Mesenchymal stem cell (in vitro differentiated cells and primary cell): ENCODE measurements at regions not wholly inside any gene's neighbourhood (a gene's known extent, or its start where the extent isn't known, plus 50 kb on each side); places are given as distances from the start of the nearest gene placed in this dataset.

Source experiments
- DNase-seq: peaks from one replicate; pipeline ENCODE4 v3.0.0-alpha.2; 2013
- H2AFZ ChIP-seq: one replicate; pipeline ENCODE4 v1.6.1; 2013; ENCODE audit warnings: low read depth, mild to moderate bottlenecking, control low read depth, inconsistent platforms, low read length, moderate library complexity
- H2AK5ac ChIP-seq: 2 replicates; pipeline ENCODE4 v1.6.1; 2013; ENCODE audit warnings: low read length, moderate library complexity, mild to moderate bottlenecking, inconsistent platforms; ENCODE audit not compliant: severe bottlenecking
- H2BK120ac ChIP-seq: one replicate; pipeline ENCODE4 v1.6.1; 2013; ENCODE audit warnings: low read depth, mild to moderate bottlenecking, inconsistent platforms, low read length, moderate library complexity
- H2BK12ac ChIP-seq, 2 experiments: one replicate each; pipeline ENCODE4 v1.6.1; 2013; ENCODE audit warnings: inconsistent platforms in 2 of 2, low read length in 2 of 2, mild to moderate bottlenecking in 2 of 2, moderate library complexity in 2 of 2, control low read depth in 1 of 2
- H2BK15ac ChIP-seq: one replicate; pipeline ENCODE4 v1.6.1; 2013; ENCODE audit warnings: mild to moderate bottlenecking, low read depth, inconsistent platforms; ENCODE audit not compliant: poor library complexity, severe bottlenecking
- H2BK5ac ChIP-seq: 2 replicates; pipeline ENCODE4 v1.6.1; 2013; ENCODE audit warnings: low read depth, mild to moderate bottlenecking, low read length, control low read depth, inconsistent platforms; ENCODE audit not compliant: poor library complexity, severe bottlenecking
- H3K14ac ChIP-seq, 2 experiments: one replicate each; pipeline ENCODE4 v1.6.1; 2013; ENCODE audit warnings: inconsistent platforms in 2 of 2, low read length in 2 of 2, control low read depth in 1 of 2, mild to moderate bottlenecking in 1 of 2, moderate library complexity in 1 of 2
- H3K18ac ChIP-seq, 2 experiments: one replicate each; pipeline ENCODE4 v1.6.1; 2013; ENCODE audit warnings: inconsistent platforms in 2 of 2, low read length in 2 of 2, control low read depth in 1 of 2, low read depth in 1 of 2, mild to moderate bottlenecking in 1 of 2
- H3K23ac ChIP-seq, 2 experiments: one replicate each; pipeline ENCODE4 v1.6.1; 2013; ENCODE audit warnings: inconsistent platforms in 2 of 2, low read length in 2 of 2, mild to moderate bottlenecking in 2 of 2, moderate library complexity in 2 of 2, control low read depth in 1 of 2
- H3K27ac ChIP-seq: 2 replicates; pipeline ENCODE4 v1.5.1; 2013; ENCODE audit warnings: mild to moderate bottlenecking, moderate library complexity, low read length, control low read depth, inconsistent platforms; ENCODE audit not compliant: poor library complexity, severe bottlenecking
- H3K27me3 ChIP-seq, 2 experiments: 2 replicates each; pipeline versions ENCODE4 v1.6.1 to v1.7.0; 2013; ENCODE audit warnings: low read length in 2 of 2, mild to moderate bottlenecking in 2 of 2, moderate library complexity in 2 of 2, control low read depth in 1 of 2, inconsistent platforms in 1 of 2; ENCODE audit not compliant: control insufficient read depth in 1 of 2, insufficient read depth in 1 of 2
- H3K36me3 ChIP-seq, 2 experiments: 2 replicates each; pipeline versions ENCODE4 v1.6.1 to v1.7.0; 2013; ENCODE audit warnings: low read length in 2 of 2, control low read depth in 1 of 2, inconsistent platforms in 1 of 2, low read depth in 1 of 2, mild to moderate bottlenecking in 1 of 2; ENCODE audit not compliant: insufficient read depth in 2 of 2, control insufficient read depth in 1 of 2
- H3K4ac ChIP-seq, 2 experiments: one replicate each; pipeline ENCODE4 v1.6.1; 2013; ENCODE audit warnings: inconsistent platforms in 2 of 2, low read length in 2 of 2, mild to moderate bottlenecking in 2 of 2, moderate library complexity in 2 of 2, control low read depth in 1 of 2, low read depth in 1 of 2
- H3K4me1 ChIP-seq: 2 replicates; pipeline ENCODE4 v1.6.1; 2013; ENCODE audit warnings: low read depth, low read length, control low read depth; ENCODE audit not compliant: control insufficient read depth, insufficient read depth
- H3K4me2 ChIP-seq: 2 replicates; pipeline ENCODE4 v1.6.1; 2013; ENCODE audit warnings: low read length, mild to moderate bottlenecking, inconsistent platforms; ENCODE audit not compliant: poor library complexity, severe bottlenecking
- H3K4me3 ChIP-seq, 2 experiments: 2 replicates each; pipeline versions ENCODE4 v1.5.1 to v1.7.0; 2013; ENCODE audit warnings: low read length in 2 of 2, mild to moderate bottlenecking in 2 of 2, control low read depth in 1 of 2, low read depth in 1 of 2; ENCODE audit not compliant: insufficient read depth in 1 of 2
- H3K79me1 ChIP-seq: replicated peaks from 2 replicates; pipeline ENCODE4 v1.6.1; 2013; ENCODE audit warnings: mild to moderate bottlenecking, control low read depth, low read length, inconsistent platforms; ENCODE audit not compliant: poor library complexity, severe bottlenecking
- H3K9ac ChIP-seq: 2 replicates; pipeline ENCODE4 v1.7.0; 2013; ENCODE audit warnings: mild to moderate bottlenecking, low read length, moderate library complexity
- H3K9me3 ChIP-seq: 2 replicates; pipeline ENCODE4 v1.7.0; 2013; ENCODE audit warnings: mild to moderate bottlenecking, low read length; ENCODE audit not compliant: control insufficient read depth
- H4K8ac ChIP-seq: one replicate; pipeline ENCODE4 v1.6.1; 2013; ENCODE audit warnings: inconsistent platforms, mild to moderate bottlenecking, low read length, moderate library complexity
- H4K91ac ChIP-seq: one replicate; pipeline ENCODE4 v1.6.1; 2013; ENCODE audit warnings: mild to moderate bottlenecking, low read length, inconsistent platforms
- WGBS: methylation state at CpG from one replicate; pipeline ENCODE4 v1.1.7; 2013; ENCODE audit warnings: mixed read lengths; 5-methylcytosine and 5-hydroxymethylcytosine counted together

DNA sequence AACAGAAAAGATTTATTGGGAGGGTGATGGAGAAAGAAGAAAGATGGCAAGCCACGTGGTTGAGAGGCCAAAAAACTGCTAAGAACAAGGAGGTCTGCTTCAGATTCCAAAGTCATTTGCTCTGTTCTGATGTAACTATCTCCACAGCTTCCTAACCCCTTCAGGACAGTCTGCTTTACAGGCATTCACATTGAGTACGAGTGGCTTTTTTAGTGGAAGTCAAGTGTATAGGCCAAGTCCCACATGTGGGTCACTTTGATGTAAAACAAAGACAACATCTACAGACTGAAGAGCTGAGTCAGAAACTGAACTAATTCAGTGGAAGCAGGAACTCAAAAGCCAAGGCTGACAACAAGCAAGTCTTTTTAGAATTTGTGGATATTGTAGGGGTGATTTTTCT, 128.7 kb upstream of the F3 start:
- Histone ChIP-seq H2AFZ (no peak overlapping the region), H2BK15ac (no peak overlapping the region), H2BK12ac (peak overlapping the region in 1 of 2 experiments; percentile 78), H3K4me2 (no peak overlapping the region), H2BK120ac (no peak overlapping the region), H3K4ac (peak overlapping the region in 1 of 2 experiments; percentile 85), H3K4me1 (no peaks in the 10 kb centered on the region), H3K14ac (no peak overlapping the region), H3K36me3 (peaks cover 0 to 4% of the 10 kb centered on the region in 2 experiments), H3K23ac (no peak overlapping the region), H2BK5ac (no peak overlapping the region), H3K79me1 (no peaks in the 10 kb centered on the region), H4K91ac (peak overlapping the region; percentile 31), H3K27me3 (peaks cover 0 to 4% of the 10 kb centered on the region in 2 experiments), H3K27ac (no peak overlapping the region), H3K18ac (peak overlapping the region in 1 of 2 experiments; percentile 92), H4K8ac (no peak overlapping the region), H3K4me3 (no peak overlapping the region), H2AK5ac (no peak overlapping the region), H3K9ac (no peak overlapping the region), H3K9me3 (no peaks in the 10 kb centered on the region)
- peak; percentile 34 for DNase-seq
- WGBS: 27% methylated on average over 1 of the region's 2 CpGs

DNA sequence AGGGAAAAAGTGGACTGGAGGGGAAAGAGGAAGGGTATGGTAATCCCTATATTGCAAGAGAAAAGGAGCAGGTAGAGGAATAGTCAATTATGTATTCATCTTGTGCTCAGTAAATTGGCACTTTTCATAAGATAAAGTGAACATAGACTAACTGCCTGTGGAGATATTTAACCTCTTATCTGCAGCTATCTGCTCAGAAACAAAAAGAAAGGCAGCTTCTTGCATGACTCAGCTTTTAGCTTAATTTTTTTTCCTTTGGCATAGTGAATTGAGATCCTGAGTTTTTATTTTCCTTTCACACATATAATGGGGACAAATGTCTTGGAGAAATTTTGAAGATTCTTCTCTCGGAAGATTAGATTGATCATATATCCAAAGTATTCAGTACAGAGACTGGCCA, 127.6 kb upstream of the F3 start:
- peaks cover 0 to 4% of the 10 kb centered on the region in 2 experiments for H3K36me3 ChIP-seq
- DNase-seq: peak; percentile 34
- no peak overlapping the region for H3K23ac ChIP-seq
- no peak overlapping the region for H3K14ac ChIP-seq
- no peak overlapping the region for H2AFZ ChIP-seq
- no peak overlapping the region for H3K18ac ChIP-seq
- H3K27ac ChIP-seq: no peak overlapping the region
- no peak overlapping the region for H3K9ac ChIP-seq
- H3K4me1 ChIP-seq: no peaks in the 10 kb centered on the region
- no peaks in the 10 kb centered on the region for H3K79me1 ChIP-seq
- peaks cover 0 to 4% of the 10 kb centered on the region in 2 experiments for H3K27me3 ChIP-seq
- H4K8ac ChIP-seq: no peak overlapping the region
- H2AK5ac ChIP-seq: no peak overlapping the region
- H3K4me3 ChIP-seq: no peak overlapping the region
- H4K91ac ChIP-seq: no peak overlapping the region
- H3K9me3 ChIP-seq: no peaks in the 10 kb centered on the region
- H2BK15ac ChIP-seq: no peak overlapping the region
- no peak overlapping the region for H3K4me2 ChIP-seq
- no peak overlapping the region for H3K4ac ChIP-seq
- H2BK120ac ChIP-seq: no peak overlapping the region
- no peak overlapping the region for H2BK5ac ChIP-seq
- WGBS: no CpG with 5 or more reads among the region's 1 CpG
- no peak overlapping the region for H2BK12ac ChIP-seq

DNA sequence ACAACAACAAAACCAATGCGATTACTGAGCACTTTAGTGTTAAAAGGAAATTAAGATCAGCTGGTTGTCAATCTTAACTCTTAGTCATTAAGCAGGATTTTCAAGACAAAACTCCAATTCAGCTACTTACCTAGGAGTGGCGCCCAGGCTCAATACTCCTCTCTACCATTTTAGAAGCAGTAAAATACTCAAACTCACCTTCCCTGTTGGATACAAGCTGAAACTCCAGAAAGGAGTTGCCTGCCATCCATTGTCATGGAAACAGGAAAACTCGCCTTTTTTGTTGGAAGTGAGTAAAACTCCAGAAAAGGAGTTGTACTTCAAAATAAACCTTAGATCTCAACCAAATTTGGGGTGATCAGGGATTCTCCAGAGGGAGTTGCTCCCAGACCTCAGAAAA, 127.0 kb upstream of the F3 start:
- peak overlapping the region in 1 of 2 experiments; percentile 23 for H3K18ac ChIP-seq
- H2BK120ac ChIP-seq: no peak overlapping the region
- no peak overlapping the region for H2BK15ac ChIP-seq
- peaks cover 0 to 4% of the 10 kb centered on the region in 2 experiments for H3K27me3 ChIP-seq
- H3K27ac ChIP-seq: no peak overlapping the region
- DNase-seq: no peak
- no peak overlapping the region for H3K4me2 ChIP-seq
- no peak overlapping the region for H3K14ac ChIP-seq
- H3K4me1 ChIP-seq: no peaks in the 10 kb centered on the region
- H4K8ac ChIP-seq: no peak overlapping the region
- peak overlapping the region; percentile 6 to 21 for H2BK12ac ChIP-seq
- WGBS: 94% methylated on average over 3 of the region's 3 CpGs
- no peak overlapping the region for H4K91ac ChIP-seq
- H3K79me1 ChIP-seq: no peaks in the 10 kb centered on the region
- no peak overlapping the region for H2AFZ ChIP-seq
- H2BK5ac ChIP-seq: no peak overlapping the region
- H3K9ac ChIP-seq: no peak overlapping the region
- no peak overlapping the region for H3K4ac ChIP-seq
- H3K4me3 ChIP-seq: no peak overlapping the region
- H3K23ac ChIP-seq: no peak overlapping the region
- no peak overlapping the region for H2AK5ac ChIP-seq
- H3K36me3 ChIP-seq: peaks cover 0 to 4% of the 10 kb centered on the region in 2 experiments
- H3K9me3 ChIP-seq: no peaks in the 10 kb centered on the region

DNA sequence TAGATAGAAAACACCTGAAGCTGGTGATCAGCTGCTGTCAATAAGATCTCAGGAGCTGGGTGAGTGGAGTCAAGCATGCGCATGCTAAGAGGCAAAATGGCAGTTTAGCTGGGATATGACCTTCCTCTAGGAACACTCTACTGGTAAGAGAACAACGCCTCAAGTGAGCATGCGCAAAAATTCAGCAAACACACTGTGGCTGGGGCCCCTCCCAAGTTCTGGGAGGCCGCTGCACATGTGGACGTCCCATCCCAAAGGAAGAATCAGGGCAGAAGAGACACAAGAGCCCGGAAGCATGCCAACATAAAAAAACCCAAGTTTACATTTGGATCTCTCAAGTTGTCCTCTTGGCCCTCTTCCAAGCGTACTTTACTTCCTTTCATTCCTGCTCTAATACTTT, 126.3 kb upstream of the F3 start:
- Histone ChIP-seq H3K4ac (peak overlapping the region in 1 of 2 experiments; percentile 82), H3K4me3 (no peak overlapping the region), H2AFZ (no peak overlapping the region), H3K9ac (no peak overlapping the region), H3K23ac (no peak overlapping the region), H4K8ac (peak overlapping the region; percentile 42), H2AK5ac (no peak overlapping the region), H3K9me3 (no peaks in the 10 kb centered on the region), H3K4me2 (no peak overlapping the region), H3K79me1 (no peaks in the 10 kb centered on the region), H2BK12ac (peak overlapping the region; percentile 22 to 45), H2BK120ac (peak overlapping the region; percentile 54), H4K91ac (peak overlapping the region; percentile 57), H2BK15ac (peak overlapping the region; percentile 82), H2BK5ac (no peak overlapping the region), H3K18ac (peak overlapping the region; percentile 75 to 90), H3K27ac (no peak overlapping the region), H3K4me1 (no peaks in the 10 kb centered on the region), H3K36me3 (peaks cover 0 to 4% of the 10 kb centered on the region in 2 experiments), H3K14ac (no peak overlapping the region), H3K27me3 (peaks cover 0 to 4% of the 10 kb centered on the region in 2 experiments)
- peak; percentile 48 for DNase-seq
- WGBS: 56% methylated on average over 7 of the region's 7 CpGs
